GM21723 (cell line): ENCODE measurements at regions not wholly inside any gene's neighbourhood (a gene's known extent, or its start where the extent isn't known, plus 50 kb on each side); places are given as distances from the start of the nearest gene placed in this dataset.
"Not testable (repeated sequence)": the region's sequence is repeated elsewhere in the genome, so short reads cannot be mapped to it uniquely, and the experiment has no call there.

ENCODE experiments used
- ATAC-seq: cut with Tn5 transposase; IDR thresholded peaks from one replicate; pipeline ENCODE4 v1.9.1; 2021; ENCODE audit warnings: mild to moderate bottlenecking, moderate library complexity; ENCODE audit not compliant: unreplicated experiment

GRCh38 chr11:37301405-37301804 lies 703.4 kb upstream of the RAG2 start:
- not testable (repeated sequence) for ATAC-seq

GRCh38 chr11:37298173-37298572 lies 700.1 kb upstream of the RAG2 start:
- no peak for ATAC-seq

- ATAC-seq, result no peak
Observed at GRCh38 chr11:37286890-37287289, 688.9 kb upstream of the RAG2 start.

GRCh38 chr11:37282367-37282766 lies 684.3 kb upstream of the RAG2 start:
- no peak for ATAC-seq

- no peak for ATAC-seq
Observed at GRCh38 chr11:37280200-37280599, 682.2 kb upstream of the RAG2 start.

- ATAC-seq, result no peak
Observed at GRCh38 chr11:37277896-37278465, 679.9 kb upstream of the RAG2 start.

GRCh38 chr11:37264783-37265182 lies 666.7 kb upstream of the RAG2 start:
- ATAC-seq, result no peak

GRCh38 chr11:37264060-37264459 lies 666.0 kb upstream of the RAG2 start:
- no peak for ATAC-seq

- ATAC-seq, result not testable (repeated sequence)
Observed at GRCh38 chr11:37263467-37263866, 665.4 kb upstream of the RAG2 start.

- ATAC-seq, result no peak
Observed at GRCh38 chr11:37259734-37260133, 661.7 kb upstream of the RAG2 start.

GRCh38 chr11:37248145-37248544 lies 650.1 kb upstream of the RAG2 start:
- no peak for ATAC-seq

GRCh38 chr11:37246092-37246491 lies 648.1 kb upstream of the RAG2 start:
- ATAC-seq, result not testable (repeated sequence)

- ATAC-seq, result no peak
Observed at GRCh38 chr11:37230865-37231264, 632.8 kb upstream of the RAG2 start.

- no peak for ATAC-seq
Observed at GRCh38 chr11:37223962-37224361, 625.9 kb upstream of the RAG2 start.

- no peak for ATAC-seq
Observed at GRCh38 chr11:37203006-37203405, 605.0 kb upstream of the RAG2 start.

- ATAC-seq, result no peak
Observed at GRCh38 chr11:37199082-37199481, 601.0 kb upstream of the RAG2 start.

GRCh38 chr11:37184326-37184725 lies 586.3 kb upstream of the RAG2 start:
- no peak for ATAC-seq

- no peak for ATAC-seq
Observed at GRCh38 chr11:37182031-37182430, 584.0 kb upstream of the RAG2 start.

- ATAC-seq, result no peak
Observed at GRCh38 chr11:37177721-37178120, 579.7 kb upstream of the RAG2 start.

GRCh38 chr11:37171451-37171850 lies 573.4 kb upstream of the RAG2 start:
- no peak for ATAC-seq

- ATAC-seq, result no peak
Observed at GRCh38 chr11:37170311-37170710, 572.3 kb upstream of the RAG2 start.

- ATAC-seq, result not testable (repeated sequence)
Observed at GRCh38 chr11:37145434-37145833, 547.4 kb upstream of the RAG2 start.

GRCh38 chr11:37142591-37142990 lies 544.6 kb upstream of the RAG2 start:
- ATAC-seq, result no peak
